Activated CD4-positive, alpha-beta T cell treated with anti-CD3 and anti-CD28 coated beads, Interleukin-2, amount 50 U/mL, for 16 hours (primary cell): ENCODE measurements at regions not wholly inside any gene's neighbourhood (a gene's known extent, or its start where the extent isn't known, plus 50 kb on each side); places are given as distances from the start of the nearest gene placed in this dataset.
"Not testable (repeated sequence)": the region's sequence is repeated elsewhere in the genome, so short reads cannot be mapped to it uniquely, and the experiment has no call there.

Experiments
- DNase-seq: peaks from one replicate; pipeline ENCODE4 v3.0.0-alpha.2; 2020

GRCh38 chr5:29548262-29548661 lies 1645.2 kb upstream of the CDH6 start:
- no peak for DNase-seq

- DNase-seq: no peak
Observed at GRCh38 chr5:29547236-29547865, 1646.1 kb upstream of the CDH6 start.

GRCh38 chr5:29543501-29543900 lies 1650.0 kb upstream of the CDH6 start:
- no peak for DNase-seq

GRCh38 chr5:29524227-29524626 lies 1669.3 kb upstream of the CDH6 start:
- DNase-seq: no peak

- no peak for DNase-seq
Observed at GRCh38 chr5:29518176-29518575, 1675.3 kb upstream of the CDH6 start.

- no peak for DNase-seq
Observed at GRCh38 chr5:29516224-29516623, 1677.3 kb upstream of the CDH6 start.

- no peak for DNase-seq
Observed at GRCh38 chr5:29508131-29508530, 1685.4 kb upstream of the CDH6 start.

- DNase-seq: no peak
Observed at GRCh38 chr5:29504411-29504810, 1689.1 kb upstream of the CDH6 start.

- no peak for DNase-seq
Observed at GRCh38 chr5:29498860-29499259, 1694.6 kb upstream of the CDH6 start.

- no peak for DNase-seq
Observed at GRCh38 chr5:29498412-29498811, 1695.1 kb upstream of the CDH6 start.

- no peak for DNase-seq
Observed at GRCh38 chr5:29485333-29485732, 1708.2 kb upstream of the CDH6 start.

- no peak for DNase-seq
Observed at GRCh38 chr5:29469581-29469980, 1723.9 kb upstream of the CDH6 start.

- DNase-seq: no peak
Observed at GRCh38 chr5:29462241-29462640, 1731.2 kb upstream of the CDH6 start.

- DNase-seq: no peak
Observed at GRCh38 chr5:29460971-29461559, 1732.4 kb upstream of the CDH6 start.

GRCh38 chr5:29451004-29451403 lies 1742.5 kb upstream of the CDH6 start:
- DNase-seq: not testable (repeated sequence)

- DNase-seq: no peak
Observed at GRCh38 chr5:29414681-29415080, 1778.8 kb upstream of the CDH6 start.

- no peak for DNase-seq
Observed at GRCh38 chr5:29412979-29413378, 1780.5 kb upstream of the CDH6 start.

GRCh38 chr5:29402270-29402669 lies 1791.2 kb upstream of the CDH6 start:
- no peak for DNase-seq

GRCh38 chr5:29389993-29390392 lies 1803.5 kb upstream of the CDH6 start:
- DNase-seq: no peak

GRCh38 chr5:29387384-29387783 lies 1806.1 kb upstream of the CDH6 start:
- DNase-seq: no peak

GRCh38 chr5:29382780-29383179 lies 1810.7 kb upstream of the CDH6 start:
- no peak for DNase-seq

GRCh38 chr5:29380029-29380428 lies 1813.5 kb upstream of the CDH6 start:
- DNase-seq: no peak

GRCh38 chr5:29379619-29380018 lies 1813.9 kb upstream of the CDH6 start:
- DNase-seq: no peak

- DNase-seq: no peak
Observed at GRCh38 chr5:29378104-29378503, 1815.4 kb upstream of the CDH6 start.

- no peak for DNase-seq
Observed at GRCh38 chr5:29370248-29370647, 1823.2 kb upstream of the CDH6 start.
